ENCODE measurements at regions not wholly inside any gene's neighbourhood (a gene's known extent, or its start where the extent isn't known, plus 50 kb on each side); places are given as distances from the start of the nearest gene placed in this dataset.

DNA sequence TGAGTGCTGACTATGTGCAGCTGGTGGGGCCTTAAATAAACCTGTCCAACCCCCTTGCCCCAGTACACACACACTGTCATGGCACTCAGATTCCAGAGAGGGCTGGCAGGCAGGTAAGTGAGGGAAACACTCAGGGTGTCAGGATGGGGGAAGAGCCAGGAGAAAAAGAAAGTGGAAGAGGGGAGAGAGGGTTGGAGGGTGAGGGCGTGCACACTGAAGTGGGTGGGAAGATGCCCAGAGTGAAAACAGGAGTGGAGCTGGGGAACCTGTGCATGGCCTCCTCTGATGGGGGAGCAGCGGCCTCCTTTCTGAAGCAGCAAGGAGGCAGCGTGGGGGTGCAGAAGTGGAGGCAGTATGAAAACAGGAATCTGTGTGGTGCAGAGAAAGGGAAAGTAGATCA lies 160.6 kb upstream of the JUN start:
- H3K36me3 ChIP-seq, result no peaks in the 10 kb centered on the region
- no peaks in the 10 kb centered on the region for H3K27me3 ChIP-seq
- TF ChIP-seq POLR2A (IDR thresholded peaks at IDR 0.05), result no peak
- no peak for TF ChIP-seq CTCF (IDR thresholded peaks at IDR 0.05)
- TF ChIP-seq EP300 (IDR thresholded peaks at IDR 0.05), result no peak
- WGBS, 3 donors, result 96 to 99% (median 99%) methylated on average over 3 of the region's 3 CpGs
- no peak overlapping the region for H3K4me3 ChIP-seq
- intact Hi-C loops (cut with DNase I), result no loop called here
- no peaks in the 10 kb centered on the region for H3K4me1 ChIP-seq (ENCODE audit: insufficient read depth)
- DNase-seq, result no peak
- no peak overlapping the region for H3K27ac ChIP-seq
- H3K9me3 ChIP-seq, result no peaks in the 10 kb centered on the region

DNA sequence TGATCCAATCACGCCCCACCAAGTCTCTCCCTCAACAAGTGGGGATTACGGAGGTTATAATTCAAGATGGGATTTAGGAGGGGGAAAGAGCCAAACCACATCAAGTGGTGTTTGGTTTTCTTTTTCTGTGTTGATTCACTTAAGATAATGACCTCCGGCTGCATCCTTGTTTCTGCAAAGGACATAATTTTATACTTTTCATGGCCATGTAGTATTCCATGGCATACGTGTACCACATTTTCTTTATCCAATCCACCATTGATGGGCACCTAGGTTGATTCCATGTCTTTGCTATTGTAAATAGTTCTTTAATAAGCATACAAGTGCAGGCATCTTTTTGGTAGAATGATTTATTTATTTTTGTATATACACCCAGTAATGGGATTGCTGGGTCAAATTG lies 162.5 kb upstream of the JUN start:
- Histone ChIP-seq H3K4me1 (ENCODE audit: insufficient read depth) (no peaks in the 10 kb centered on the region), H3K27me3 (no peaks in the 10 kb centered on the region), H3K36me3 (no peaks in the 10 kb centered on the region), H3K27ac (no peak overlapping the region), H3K4me3 (no peak overlapping the region), H3K9me3 (no peaks in the 10 kb centered on the region)
- intact Hi-C loops (cut with DNase I), result no loop called here
- TF ChIP-seq CTCF (IDR thresholded peaks at IDR 0.05) (no peak), POLR2A (IDR thresholded peaks at IDR 0.05) (no peak), EP300 (IDR thresholded peaks at IDR 0.05) (no peak)
- 95 to 97% (median 96%) methylated on average over 4 of the region's 4 CpGs for WGBS, 3 donors
- DNase-seq, result no peak

GRCh38 chr1:58948671-58949070 lies 164.8 kb upstream of the JUN start:
- no peaks in the 10 kb centered on the region for H3K9me3 ChIP-seq
- TF ChIP-seq EP300 (IDR thresholded peaks at IDR 0.05) (no peak), CTCF (IDR thresholded peaks at IDR 0.05) (no peak), POLR2A (IDR thresholded peaks at IDR 0.05) (no peak)
- no peaks in the 10 kb centered on the region for H3K36me3 ChIP-seq
- no peak overlapping the region for H3K27ac ChIP-seq
- no peak overlapping the region for H3K4me3 ChIP-seq
- no peaks in the 10 kb centered on the region for H3K4me1 ChIP-seq (ENCODE audit: insufficient read depth)
- no peak for DNase-seq
- no peaks in the 10 kb centered on the region for H3K27me3 ChIP-seq
- intact Hi-C loops (cut with DNase I), result no loop called here

DNA sequence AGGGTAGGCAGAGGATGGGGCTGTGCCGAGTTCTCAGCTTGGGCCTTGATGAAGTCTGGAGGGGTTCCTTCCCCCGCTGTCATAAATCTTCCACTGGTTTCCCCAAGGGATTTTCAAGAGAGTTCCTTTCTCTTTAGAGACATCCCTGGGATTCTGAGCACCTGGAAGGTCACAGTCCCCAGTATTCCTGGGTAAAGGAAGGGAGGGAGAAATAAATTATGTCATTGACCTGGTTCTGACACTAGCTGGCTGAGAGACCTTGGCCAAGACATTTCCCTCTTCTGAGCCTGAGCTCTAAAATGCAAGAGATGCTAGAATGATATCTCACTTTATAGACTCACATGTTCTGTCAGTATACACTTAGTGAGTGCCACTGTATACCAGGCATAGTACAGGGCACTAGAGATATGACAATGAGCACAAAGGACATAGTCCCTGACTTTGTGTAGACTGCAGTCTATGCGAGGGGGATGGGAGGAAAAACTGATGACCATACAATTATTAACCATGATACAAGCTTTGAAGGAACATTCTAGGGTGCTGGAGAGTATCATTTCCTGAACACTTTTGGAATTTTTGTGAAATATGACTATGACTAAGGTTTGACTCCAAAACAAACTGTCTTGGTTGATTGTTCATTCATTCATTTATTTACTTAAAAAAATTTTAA lies 165.8 kb upstream of the JUN start:
- no peak for DNase-seq
- H3K4me3 ChIP-seq, result no peak overlapping the region
- H3K27ac ChIP-seq, result no peak overlapping the region
- intact Hi-C loops (cut with DNase I), result no loop called here
- H3K9me3 ChIP-seq, result no peaks in the 10 kb centered on the region
- H3K27me3 ChIP-seq, result no peaks in the 10 kb centered on the region
- no peaks in the 10 kb centered on the region for H3K4me1 ChIP-seq (ENCODE audit: insufficient read depth)
- H3K36me3 ChIP-seq, result no peaks in the 10 kb centered on the region
- 79 to 91% (median 81%) methylated on average over 3 of the region's 3 CpGs for WGBS, 3 donors
- TF ChIP-seq CTCF (IDR thresholded peaks at IDR 0.05), result no peak
- TF ChIP-seq POLR2A (IDR thresholded peaks at IDR 0.05), result no peak
- TF ChIP-seq EP300 (IDR thresholded peaks at IDR 0.05), result no peak

Measured in ovary (tissue), 7 donors.